ENCODE measurements at regions not wholly inside any gene's neighbourhood (a gene's known extent, or its start where the extent isn't known, plus 50 kb on each side); places are given as distances from the start of the nearest gene placed in this dataset.

- intact Hi-C loops (cut with DNase I): no loop called here
- Histone ChIP-seq H3K27me3 (no peaks in the 10 kb centered on the region), H3K4me1 (no peaks in the 10 kb centered on the region), H3K27ac (no peak overlapping the region), H3K4me3 (no peak overlapping the region), H3K9me3 (no peaks in the 10 kb centered on the region), H3K36me3 (no peaks in the 10 kb centered on the region)
- DNase-seq: no peak
- ATAC-seq: no peak
- no peak for TF ChIP-seq CTCF (IDR thresholded peaks at IDR 0.05)
These were observed 734.1 kb upstream of the TENM3 start for GRCh38 chr4:181509073-181509472.

- ATAC-seq (no peak), DNase-seq (no peak)
- Histone ChIP-seq H3K4me1 (no peaks in the 10 kb centered on the region), H3K4me3 (no peak overlapping the region), H3K36me3 (no peaks in the 10 kb centered on the region), H3K9me3 (no peaks in the 10 kb centered on the region), H3K27me3 (no peaks in the 10 kb centered on the region), H3K27ac (no peak overlapping the region)
- intact Hi-C loops (cut with DNase I): no loop called here
- TF ChIP-seq CTCF (IDR thresholded peaks at IDR 0.05): no peak
These were observed 725.7 kb upstream of the TENM3 start for GRCh38 chr4:181517491-181517890.

- H3K4me1 ChIP-seq: no peaks in the 10 kb centered on the region
- no peaks in the 10 kb centered on the region for H3K9me3 ChIP-seq
- no peak for TF ChIP-seq CTCF (IDR thresholded peaks at IDR 0.05)
- DNase-seq: no peak
- H3K36me3 ChIP-seq: no peaks in the 10 kb centered on the region
- no peaks in the 10 kb centered on the region for H3K27me3 ChIP-seq
- ATAC-seq: no peak
- H3K4me3 ChIP-seq: no peak overlapping the region
- intact Hi-C loops (cut with DNase I): loop anchor here (10.0 kb wide), 1 partner anchor 376 kb away; no protein-coding TSS in a partner anchor
- H3K27ac ChIP-seq: no peak overlapping the region
These were observed 722.4 kb upstream of the TENM3 start for GRCh38 chr4:181520790-181521189.

GRCh38 chr4:181523973-181524372, 719.2 kb upstream of the TENM3 start:
- intact Hi-C loops (cut with DNase I): loop anchor here (10.0 kb wide), 1 partner anchor 379 kb away; no protein-coding TSS in a partner anchor

GRCh38 chr4:181524499-181524898, 718.7 kb upstream of the TENM3 start:
- no peak for TF ChIP-seq CTCF (IDR thresholded peaks at IDR 0.05)
- intact Hi-C loops (cut with DNase I): loop anchor here (10.0 kb wide), 1 partner anchor 380 kb away; no protein-coding TSS in a partner anchor
- H3K36me3 ChIP-seq: no peaks in the 10 kb centered on the region

More at GRCh38 chr4:181523973-181524372, 719.2 kb upstream of the TENM3 start:
- Histone ChIP-seq H3K27ac (no peak overlapping the region), H3K4me1 (no peaks in the 10 kb centered on the region), H3K9me3 (no peaks in the 10 kb centered on the region), H3K4me3 (no peak overlapping the region), H3K36me3 (no peaks in the 10 kb centered on the region), H3K27me3 (no peaks in the 10 kb centered on the region)
- TF ChIP-seq CTCF (IDR thresholded peaks at IDR 0.05): no peak
- DNase-seq (no peak), ATAC-seq (no peak)

GRCh38 chr4:181525634-181526033, 717.6 kb upstream of the TENM3 start:
- H3K27ac ChIP-seq: no peak overlapping the region
- no peak for DNase-seq
- no peaks in the 10 kb centered on the region for H3K36me3 ChIP-seq
- no peaks in the 10 kb centered on the region for H3K4me1 ChIP-seq
- H3K27me3 ChIP-seq: no peaks in the 10 kb centered on the region
- intact Hi-C loops (cut with DNase I): loop anchor here (10.0 kb wide), 1 partner anchor 381 kb away; no protein-coding TSS in a partner anchor
- ATAC-seq: no peak
- no peak for TF ChIP-seq CTCF (IDR thresholded peaks at IDR 0.05)
- H3K9me3 ChIP-seq: no peaks in the 10 kb centered on the region
- no peak overlapping the region for H3K4me3 ChIP-seq

More at GRCh38 chr4:181524499-181524898, 718.7 kb upstream of the TENM3 start:
- Histone ChIP-seq H3K9me3 (no peaks in the 10 kb centered on the region), H3K27ac (no peak overlapping the region), H3K27me3 (no peaks in the 10 kb centered on the region), H3K4me3 (no peak overlapping the region), H3K4me1 (no peaks in the 10 kb centered on the region)
- DNase-seq (no peak), ATAC-seq (no peak)
